GM18519 (cell line): ENCODE measurements at regions not wholly inside any gene's neighbourhood (a gene's known extent, or its start where the extent isn't known, plus 50 kb on each side); places are given as distances from the start of the nearest gene placed in this dataset.

Experiments used
- ATAC-seq: cut with Tn5 transposase; IDR thresholded peaks from one replicate; pipeline ENCODE4 v1.9.1; 2021; ENCODE audit warnings: mild to moderate bottlenecking, moderate library complexity; ENCODE audit not compliant: unreplicated experiment, low FRiP score

GRCh38 chr2:212646698-212647366, 108.2 kb upstream of the ERBB4 start:
- ATAC-seq, result no peak

GRCh38 chr2:212644195-212644837, 105.7 kb upstream of the ERBB4 start:
- no peak for ATAC-seq

DNA sequence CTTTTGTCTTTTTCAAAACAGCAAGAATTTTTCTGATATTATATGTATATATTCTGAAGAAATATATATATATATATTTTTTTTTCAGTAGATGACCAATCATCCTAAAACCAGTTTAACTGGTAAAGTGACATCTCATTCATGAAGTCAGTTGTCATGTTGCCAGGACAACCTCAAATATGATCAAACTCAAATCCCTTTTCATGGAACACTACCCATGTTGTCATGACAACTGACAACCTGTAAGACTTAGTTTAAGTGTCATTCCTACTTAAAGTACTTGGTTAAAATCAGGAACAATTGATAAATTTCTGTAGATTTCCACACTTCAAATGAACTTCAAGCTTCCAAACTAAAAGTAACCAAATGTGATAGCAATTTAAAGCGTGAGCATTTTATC, 101.8 kb upstream of the ERBB4 start:
- no peak for ATAC-seq

- ATAC-seq, result no peak
These were observed 100.1 kb upstream of the ERBB4 start for GRCh38 chr2:212638694-212639093.

DNA sequence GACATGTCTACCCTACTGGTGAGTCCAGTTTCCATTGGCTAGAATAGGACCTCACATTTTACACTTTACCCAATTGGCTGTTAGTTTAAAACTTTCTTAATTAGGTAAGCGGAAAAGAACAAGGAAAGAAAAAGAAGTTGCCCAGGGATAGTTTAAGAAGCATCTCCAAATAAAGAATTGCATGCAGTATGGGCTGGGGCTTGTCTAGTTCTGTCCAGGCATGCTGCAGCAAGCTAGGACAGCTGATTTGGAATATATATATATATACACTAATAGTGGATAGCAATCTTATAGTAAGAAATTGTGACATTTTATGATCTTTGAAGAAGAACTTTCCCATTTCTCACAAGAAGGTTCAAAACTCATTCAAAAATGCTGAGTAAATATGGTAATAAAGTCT, 90.0 kb upstream of the ERBB4 start:
- ATAC-seq, result no peak

- no peak for ATAC-seq
These were observed 87.8 kb upstream of the ERBB4 start for GRCh38 chr2:212626371-212626918.

GRCh38 chr2:212619954-212620353, 81.4 kb upstream of the ERBB4 start:
- ATAC-seq, result no peak

GRCh38 chr2:212618636-212619035, 80.0 kb upstream of the ERBB4 start:
- ATAC-seq, result no peak

- ATAC-seq, result no peak
These were observed 72.3 kb upstream of the ERBB4 start for GRCh38 chr2:212610872-212611425.

GRCh38 chr2:212609479-212609878, 70.9 kb upstream of the ERBB4 start:
- no peak for ATAC-seq

DNA sequence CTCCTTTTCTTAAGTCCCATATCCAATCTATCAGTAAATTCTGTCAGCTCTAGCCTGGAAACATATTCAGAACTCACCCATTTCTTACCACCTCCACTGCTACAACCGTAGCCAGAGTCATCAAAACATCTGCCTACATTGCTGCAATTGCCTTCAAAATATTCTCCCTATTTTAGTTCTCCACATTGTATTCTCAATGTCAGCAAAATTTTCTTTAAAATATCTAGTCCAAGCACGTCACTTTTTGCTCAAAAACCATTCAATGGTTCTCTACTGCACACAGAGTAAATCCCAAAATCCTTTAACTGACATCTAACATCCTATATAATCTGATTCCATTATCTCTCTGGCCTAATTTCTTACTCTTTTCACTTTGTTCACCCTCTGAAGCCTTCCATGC, 68.5 kb upstream of the ERBB4 start:
- ATAC-seq, result no peak

- no peak for ATAC-seq
These were observed 67.6 kb upstream of the ERBB4 start for GRCh38 chr2:212606232-212606631.

DNA sequence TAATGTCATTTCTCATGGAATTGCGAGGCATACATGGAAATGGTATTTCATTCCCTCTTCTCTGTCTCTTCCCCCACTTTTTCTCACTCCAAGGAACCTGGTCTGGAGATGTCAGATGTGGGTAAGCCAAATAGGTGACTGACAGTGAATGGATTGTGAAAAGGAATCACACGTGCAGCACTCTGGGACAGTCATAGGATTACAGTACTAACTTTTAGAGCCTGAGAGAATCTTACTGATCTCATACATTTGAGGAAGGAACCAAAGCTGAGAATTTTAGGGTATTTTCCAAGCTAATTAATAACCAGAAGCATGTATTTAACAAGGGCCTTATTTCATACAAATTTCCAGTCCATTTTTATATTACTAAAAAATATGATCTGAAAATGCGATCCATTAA, 58.1 kb upstream of the ERBB4 start:
- no peak for ATAC-seq

GRCh38 chr2:212596276-212596675, 57.7 kb upstream of the ERBB4 start:
- no peak for ATAC-seq

GRCh38 chr2:212595036-212595654, 56.5 kb upstream of the ERBB4 start:
- ATAC-seq, result peak; percentile 66

GRCh38 chr2:212592695-212593094, 54.1 kb upstream of the ERBB4 start:
- ATAC-seq, result no peak
